HEK293 (cell line): ENCODE measurements at regions not wholly inside any gene's neighbourhood (a gene's known extent, or its start where the extent isn't known, plus 50 kb on each side); places are given as distances from the start of the nearest gene placed in this dataset.

Experiments
- CTCF ChIA-PET: fragments of 350-600 bp; formaldehyde crosslinking; extraction: SDS; loops from one replicate; lab custom pipeline; 2021; ENCODE audit warnings: antibody characterized with exemption; lab: Yijun Ruan, JAX
- POLR2A ChIA-PET: fragments of 300-600 bp; formaldehyde crosslinking; extraction: SDS; loops from one replicate; lab custom pipeline; 2020; ENCODE audit warnings: antibody characterized with exemption, inconsistent platforms; lab: Yijun Ruan, JAX
- H3K27ac ChIP-seq: fragments of 200-500 bp; sonication (Bioruptor generic); 2 replicates; pipeline ENCODE4 v1.5.1; 2014; ENCODE audit warnings: low read depth, low read length, control low read depth, inconsistent platforms; ENCODE audit errors: extremely low read depth
- H3K36me3 ChIP-seq, 2 experiments: fragments of 200-500 bp in 1 of 2; sonication (Bioruptor generic) in 1 of 2; 1 replicate in 1 of 2; 2 replicates in 1 of 2; pipeline ENCODE4 v1.5.1; 2014 to 2017; ENCODE audit warnings: inconsistent platforms in 2 of 2, low read length in 2 of 2; ENCODE audit not compliant: control insufficient read depth in 2 of 2, insufficient read depth in 1 of 2
- H3K4me1 ChIP-seq: fragments of 200-500 bp; sonication (Bioruptor generic); 2 replicates; pipeline ENCODE4 v1.5.1; 2014; ENCODE audit warnings: mild to moderate bottlenecking, low read length, inconsistent platforms; ENCODE audit not compliant: control insufficient read depth, insufficient read depth
- H3K4me3 ChIP-seq: 2 replicates; pipeline ENCODE4 v1.5.1; 2011; ENCODE audit warnings: low read depth, mild to moderate bottlenecking, control low read depth, low read length, moderate library complexity
- H3K9me3 ChIP-seq: fragments of 200-500 bp; sonication (Bioruptor generic); 2 replicates; pipeline ENCODE4 v1.5.1; 2014; ENCODE audit warnings: low read depth, low read length, inconsistent platforms; ENCODE audit not compliant: control insufficient read depth, insufficient read depth
- BCL11A ChIP-seq: fragments of 450-650 bp; formaldehyde crosslinking; IDR thresholded peaks from 2 replicates; pipeline ENCODE4 v1.5.1; 2016; ENCODE audit warnings: low read depth, missing biosample characterization, missing genetic modification characterization
- GLI2 ChIP-seq: fragments of 450-650 bp; formaldehyde crosslinking; IDR thresholded peaks from 2 replicates; pipeline ENCODE4; 2017; ENCODE audit warnings: missing biosample characterization, missing genetic modification characterization, low read depth, borderline replicate concordance
- KLF8 ChIP-seq: fragments of 450-650 bp; formaldehyde crosslinking; IDR thresholded peaks from 2 replicates; pipeline ENCODE4 v1.5.1; 2016; ENCODE audit warnings: missing biosample characterization, missing genetic modification characterization
- KLF9 ChIP-seq: fragments of 450-650 bp; formaldehyde crosslinking; IDR thresholded peaks from 2 replicates; pipeline ENCODE4 v1.5.1; 2016; ENCODE audit warnings: missing biosample characterization, missing genetic modification characterization, low read depth
- MYNN ChIP-seq: fragments of 450-650 bp; formaldehyde crosslinking; IDR thresholded peaks from 2 replicates; pipeline ENCODE4 v1.5.1; 2016; ENCODE audit warnings: missing biosample characterization, missing genetic modification characterization, borderline replicate concordance
- PBX3 ChIP-seq: sonication (generic); formaldehyde crosslinking; IDR thresholded peaks from 2 replicates; pipeline ENCODE4 v1.8.1; 2022; ENCODE audit warnings: mild to moderate bottlenecking, moderate library complexity, missing genetic modification reagents
- SALL2 ChIP-seq: fragments of 450-650 bp; formaldehyde crosslinking; IDR thresholded peaks from 2 replicates; pipeline ENCODE4 v1.5.0; 2017; ENCODE audit warnings: missing biosample characterization, mild to moderate bottlenecking, missing genetic modification characterization, borderline replicate concordance
- ZBTB48 ChIP-seq: fragments of 450-650 bp; formaldehyde crosslinking; IDR thresholded peaks from 2 replicates; pipeline ENCODE4 v1.5.1; 2016; ENCODE audit warnings: missing biosample characterization, missing genetic modification characterization
- ZFP3 ChIP-seq: fragments of 450-650 bp; formaldehyde crosslinking; IDR thresholded peaks from 2 replicates; pipeline ENCODE4 v1.5.1; 2016; ENCODE audit warnings: low read depth, missing biosample characterization, missing genetic modification characterization
- ZFP37 ChIP-seq: fragments of 450-650 bp; formaldehyde crosslinking; IDR thresholded peaks from 2 replicates; pipeline ENCODE4 v1.5.1; 2016; ENCODE audit warnings: missing biosample characterization, missing genetic modification characterization
- ZNF221 ChIP-seq: fragments of 450-650 bp; formaldehyde crosslinking; IDR thresholded peaks from 2 replicates; pipeline ENCODE4 v1.5.1; 2017; ENCODE audit warnings: missing biosample characterization, missing genetic modification characterization, borderline replicate concordance
- ZNF24 ChIP-seq: fragments of 450-650 bp; formaldehyde crosslinking; IDR thresholded peaks from 2 replicates; pipeline ENCODE4 v1.5.1; 2016; ENCODE audit warnings: missing biosample characterization, missing genetic modification characterization
- ZNF280D ChIP-seq: fragments of 450-650 bp; formaldehyde crosslinking; IDR thresholded peaks from 2 replicates; pipeline ENCODE4 v1.5.1; 2016; ENCODE audit warnings: missing biosample characterization, missing genetic modification characterization
- ZNF341 ChIP-seq: fragments of 450-650 bp; formaldehyde crosslinking; IDR thresholded peaks from 2 replicates; pipeline ENCODE4; 2016; ENCODE audit warnings: low read depth, missing biosample characterization, missing genetic modification characterization
- ZNF398 ChIP-seq: fragments of 450-650 bp; formaldehyde crosslinking; IDR thresholded peaks from 2 replicates; pipeline ENCODE4 v1.5.1; 2017; ENCODE audit warnings: missing biosample characterization, missing genetic modification characterization
- ZNF426 ChIP-seq: fragments of 450-650 bp; formaldehyde crosslinking; IDR thresholded peaks from 2 replicates; pipeline ENCODE4 v1.5.1; 2017; ENCODE audit warnings: missing biosample characterization, missing genetic modification characterization, mild to moderate bottlenecking, inconsistent platforms, moderate library complexity
- ZNF449 ChIP-seq: fragments of 450-650 bp; formaldehyde crosslinking; IDR thresholded peaks from 2 replicates; pipeline ENCODE4 v1.5.1; 2017; ENCODE audit warnings: missing biosample characterization, mild to moderate bottlenecking, missing genetic modification characterization, moderate library complexity
- ZNF529 ChIP-seq: fragments of 450-650 bp; formaldehyde crosslinking; IDR thresholded peaks from 2 replicates; pipeline ENCODE4 v1.5.1; 2017; ENCODE audit warnings: missing genetic modification characterization, missing biosample characterization; ENCODE audit not compliant: insufficient replicate concordance
- ZNF558 ChIP-seq: fragments of 450-650 bp; formaldehyde crosslinking; IDR thresholded peaks from 2 replicates; pipeline ENCODE4 v1.5.1; 2016; ENCODE audit warnings: missing biosample characterization, missing genetic modification characterization
- ZSCAN30 ChIP-seq: fragments of 450-650 bp; IDR thresholded peaks from 2 replicates; pipeline ENCODE4 v1.5.1; 2018; ENCODE audit warnings: missing biosample characterization, mild to moderate bottlenecking, missing genetic modification characterization, moderate library complexity
- TF ChIP-seq, protein P1 (sequence below): fragments of 450-650 bp; formaldehyde crosslinking; IDR thresholded peaks from 2 replicates; pipeline ENCODE4 v1.5.1; 2016; ENCODE audit warnings: missing biosample characterization, missing genetic modification characterization, low read depth
- TF ChIP-seq, protein P2 (sequence below): fragments of 450-650 bp; formaldehyde crosslinking; IDR thresholded peaks from 2 replicates; pipeline ENCODE4 v1.5.1; 2016; ENCODE audit warnings: missing biosample characterization, missing genetic modification characterization

- no peak for TF ChIP-seq ZNF280D (tag by site-specific recombination)
- TF ChIP-seq KLF8: no peak
- no peak for TF ChIP-seq ZNF426 (tag by site-specific recombination)
- no peak for TF ChIP-seq ZNF24 (tag by site-specific recombination)
Observed at GRCh38 chr2:59528525-59528924, 1024.9 kb downstream of the BCL11A start (continued).

- TF ChIP-seq KLF9 (tag by site-specific recombination): no peak
- no peak for TF ChIP-seq ZSCAN30 (tag by site-specific recombination)
- TF ChIP-seq, protein P1, sequence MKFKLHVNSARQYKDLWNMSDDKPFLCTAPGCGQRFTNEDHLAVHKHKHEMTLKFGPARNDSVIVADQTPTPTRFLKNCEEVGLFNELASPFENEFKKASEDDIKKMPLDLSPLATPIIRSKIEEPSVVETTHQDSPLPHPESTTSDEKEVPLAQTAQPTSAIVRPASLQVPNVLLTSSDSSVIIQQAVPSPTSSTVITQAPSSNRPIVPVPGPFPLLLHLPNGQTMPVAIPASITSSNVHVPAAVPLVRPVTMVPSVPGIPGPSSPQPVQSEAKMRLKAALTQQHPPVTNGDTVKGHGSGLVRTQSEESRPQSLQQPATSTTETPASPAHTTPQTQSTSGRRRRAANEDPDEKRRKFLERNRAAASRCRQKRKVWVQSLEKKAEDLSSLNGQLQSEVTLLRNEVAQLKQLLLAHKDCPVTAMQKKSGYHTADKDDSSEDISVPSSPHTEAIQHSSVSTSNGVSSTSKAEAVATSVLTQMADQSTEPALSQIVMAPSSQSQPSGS (tag by site-specific recombination): no peak
- no peak for TF ChIP-seq ZNF529
- no peak for TF ChIP-seq ZNF221 (tag by site-specific recombination)
- TF ChIP-seq ZNF398 (tag by site-specific recombination): no peak
- TF ChIP-seq ZNF449 (tag by site-specific recombination): no peak
- no peak for TF ChIP-seq PBX3 (CRISPR knock-in tag)
- TF ChIP-seq, all 188 proteins: peak for 0
- Histone ChIP-seq H3K4me3 (no peak overlapping the region), H3K27ac (no peak overlapping the region), H3K9me3 (no peaks in the 10 kb centered on the region), H3K36me3 (no peaks in the 10 kb centered on the region), H3K4me1 (no peaks in the 10 kb centered on the region)
- CTCF ChIA-PET: interaction anchor here (0.5 kb wide), 1 partner anchor 1759 kb away, joined by 5 read pairs; no protein-coding TSS in a partner anchor
- POLR2A ChIA-PET: no interaction called here
Observed at GRCh38 chr2:59502981-59503380, 1050.5 kb downstream of the BCL11A start.

GRCh38 chr2:59490994-59491393 lies 1062.5 kb downstream of the BCL11A start:
- POLR2A ChIA-PET: no interaction called here
- Histone ChIP-seq H3K4me3 (no peak overlapping the region), H3K36me3 (no peaks in the 10 kb centered on the region), H3K27ac (no peak overlapping the region), H3K4me1 (no peaks in the 10 kb centered on the region), H3K9me3 (no peaks in the 10 kb centered on the region)
- CTCF ChIA-PET: interaction anchor here (0.6 kb wide), 1 partner anchor 51 kb away, joined by 3 read pairs; no protein-coding TSS in a partner anchor
- no peak for TF ChIP-seq ZFP37 (tag by site-specific recombination)
- no peak for TF ChIP-seq ZBTB48 (tag by site-specific recombination)
- TF ChIP-seq ZNF558 (tag by site-specific recombination): no peak
- no peak for TF ChIP-seq ZNF341 (tag by site-specific recombination)
- TF ChIP-seq GLI2 (tag by site-specific recombination): no peak
- no peak for TF ChIP-seq MYNN (tag by site-specific recombination)
- TF ChIP-seq SALL2 (tag by site-specific recombination): no peak
- no peak for TF ChIP-seq ZFP3 (tag by site-specific recombination)
- TF ChIP-seq, protein P2, sequence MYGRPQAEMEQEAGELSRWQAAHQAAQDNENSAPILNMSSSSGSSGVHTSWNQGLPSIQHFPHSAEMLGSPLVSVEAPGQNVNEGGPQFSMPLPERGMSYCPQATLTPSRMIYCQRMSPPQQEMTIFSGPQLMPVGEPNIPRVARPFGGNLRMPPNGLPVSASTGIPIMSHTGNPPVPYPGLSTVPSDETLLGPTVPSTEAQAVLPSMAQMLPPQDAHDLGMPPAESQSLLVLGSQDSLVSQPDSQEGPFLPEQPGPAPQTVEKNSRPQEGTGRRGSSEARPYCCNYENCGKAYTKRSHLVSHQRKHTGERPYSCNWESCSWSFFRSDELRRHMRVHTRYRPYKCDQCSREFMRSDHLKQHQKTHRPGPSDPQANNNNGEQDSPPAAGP (tag by site-specific recombination): no peak
- no peak for TF ChIP-seq BCL11A (tag by site-specific recombination)
